ENCODE measurements at regions not wholly inside any gene's neighbourhood (a gene's known extent, or its start where the extent isn't known, plus 50 kb on each side); places are given as distances from the start of the nearest gene placed in this dataset.

DNA sequence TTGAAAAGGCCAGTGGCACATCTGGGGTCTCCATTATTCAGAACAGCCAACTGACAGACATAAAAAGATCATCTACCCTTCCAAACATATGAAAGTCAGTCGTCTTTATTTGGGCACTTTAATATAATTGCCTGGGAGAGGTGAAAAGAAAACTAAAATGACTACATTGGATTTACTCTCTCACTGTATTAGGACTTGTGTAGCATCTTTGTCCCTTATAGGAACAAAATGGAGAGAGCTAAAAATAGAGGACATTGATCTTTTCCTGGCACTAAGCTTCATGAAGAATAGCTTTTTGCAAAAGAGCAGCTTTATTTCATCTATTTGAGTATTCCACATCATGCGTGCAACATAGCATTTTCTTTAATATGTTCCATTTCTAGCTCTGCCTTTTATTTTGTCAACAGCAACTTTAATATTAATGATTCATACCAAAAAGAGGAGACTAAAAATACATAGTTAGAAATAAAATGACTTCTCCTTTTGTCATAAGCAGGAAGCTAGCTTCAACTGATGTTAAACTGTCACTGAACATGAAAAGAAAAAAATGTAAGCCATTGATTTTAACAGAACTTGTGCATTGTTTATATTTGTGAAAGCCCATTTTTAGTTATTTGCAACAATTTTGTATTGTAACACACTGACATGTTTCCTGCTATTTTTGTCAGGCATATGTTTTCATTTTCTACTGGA, 254.6 kb downstream of the SEC23A start:
- no TSS peak for BruUV-seq (replicated peaks)
- no peaks in the 10 kb centered on the region for H3K4me1 ChIP-seq (ENCODE audit: control insufficient read depth, insufficient read depth, low read length)
- in situ Hi-C loops (cut with HindIII; ENCODE audit: low pct_unique_long_range_greater_than_20kb, low sequenced_read_pairs) (no loop called here), intact Hi-C loops (cut with micrococcal nuclease; ENCODE audit: unreplicated experiment) (no loop called here)
- DNase-seq (ENCODE audit: low read depth, low spot score) = no peak
- H3K9me3 ChIP-seq (ENCODE audit: control insufficient read depth, insufficient read depth, low read depth, low read length) = no peaks in the 10 kb centered on the region
- H3K27me3 ChIP-seq (ENCODE audit: control insufficient read depth, insufficient read depth, low read length) = no peaks in the 10 kb centered on the region
- no peak overlapping the region for H3K4me3 ChIP-seq (ENCODE audit: low read depth in 2 of 2, low read length in 2 of 2)
- no peak for ATAC-seq
- POLR2A ChIA-PET = no interaction called here
- CTCF ChIA-PET = no interaction called here
- H3K27ac ChIP-seq (ENCODE audit: low read length) = no peak overlapping the region
- TF ChIP-seq CTCF (IDR thresholded peaks at IDR 0.05) = no peak
- no peak for TF ChIP-seq TCF7L2 (IDR thresholded peaks at IDR 0.05; ENCODE audit: low read depth, low read length)
- TF ChIP-seq POLR2AphosphoS5 (IDR thresholded peaks at IDR 0.05; ENCODE audit: low read depth, low read length) = no peak
- TF ChIP-seq REST (IDR thresholded peaks at IDR 0.05; ENCODE audit: insufficient read depth in 1 of 2, low read depth in 2 of 2, low read length in 1 of 2) = no peak
- no peak for TF ChIP-seq SIN3A (IDR thresholded peaks at IDR 0.05; ENCODE audit: borderline replicate concordance, insufficient read depth, low read depth, low read length)
- no peaks in the 10 kb centered on the region for H3K36me3 ChIP-seq (ENCODE audit: control insufficient read depth, insufficient read depth, low read length)

DNA sequence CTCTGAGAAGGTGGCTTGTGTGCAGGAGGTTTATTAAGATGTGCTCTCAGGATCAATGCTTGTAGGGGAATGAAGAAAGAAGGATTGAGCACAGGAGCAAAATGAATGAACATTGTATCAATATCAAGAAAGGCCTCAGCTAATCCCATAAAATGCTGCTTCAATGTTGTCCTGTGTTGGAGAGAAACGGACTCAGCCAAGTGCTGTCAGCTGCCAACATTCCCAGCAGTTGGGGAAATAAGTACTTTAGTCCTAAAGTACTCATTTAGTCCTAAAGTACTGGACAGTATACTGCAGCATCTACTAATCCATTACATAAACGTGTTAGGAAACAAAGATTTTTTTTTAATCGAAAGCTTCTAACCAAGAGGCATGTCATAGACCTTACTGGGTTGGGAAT, 255.9 kb downstream of the SEC23A start:
- no peak for TF ChIP-seq REST (IDR thresholded peaks at IDR 0.05; ENCODE audit: insufficient read depth in 1 of 2, low read depth in 2 of 2, low read length in 1 of 2)
- no peak for TF ChIP-seq POLR2AphosphoS5 (IDR thresholded peaks at IDR 0.05; ENCODE audit: low read depth, low read length)
- TF ChIP-seq CTCF (IDR thresholded peaks at IDR 0.05) = no peak
- TF ChIP-seq TCF7L2 (IDR thresholded peaks at IDR 0.05; ENCODE audit: low read depth, low read length) = no peak
- TF ChIP-seq SIN3A (IDR thresholded peaks at IDR 0.05; ENCODE audit: borderline replicate concordance, insufficient read depth, low read depth, low read length) = no peak
- DNase-seq (ENCODE audit: low read depth, low spot score) (no peak), ATAC-seq (no peak)
- H3K27ac ChIP-seq (ENCODE audit: low read length) = no peak overlapping the region
- no peaks in the 10 kb centered on the region for H3K27me3 ChIP-seq (ENCODE audit: control insufficient read depth, insufficient read depth, low read length)
- no peak overlapping the region for H3K4me3 ChIP-seq (ENCODE audit: low read depth in 2 of 2, low read length in 2 of 2)
- intact Hi-C loops (cut with micrococcal nuclease; ENCODE audit: unreplicated experiment) = no loop called here
- CTCF ChIA-PET = no interaction called here
- no peaks in the 10 kb centered on the region for H3K4me1 ChIP-seq (ENCODE audit: control insufficient read depth, insufficient read depth, low read length)
- BruUV-seq (replicated peaks) = no TSS peak
- POLR2A ChIA-PET = no interaction called here
- no peaks in the 10 kb centered on the region for H3K9me3 ChIP-seq (ENCODE audit: control insufficient read depth, insufficient read depth, low read depth, low read length)
- H3K36me3 ChIP-seq (ENCODE audit: control insufficient read depth, insufficient read depth, low read length) = no peaks in the 10 kb centered on the region
- in situ Hi-C loops (cut with HindIII; ENCODE audit: low pct_unique_long_range_greater_than_20kb, low sequenced_read_pairs) = no loop called here

Measured in Panc1 (cell line).